PC-3 (cell line): ENCODE measurements at regions not wholly inside any gene's neighbourhood (a gene's known extent, or its start where the extent isn't known, plus 50 kb on each side); places are given as distances from the start of the nearest gene placed in this dataset.

Experiments
- ATAC-seq: fragments of 200-7000 bp; cut with Tn5 transposase; 2 replicates; pipeline ENCODE4 v1.9.1; 2020; ENCODE audit warnings: mild to moderate bottlenecking, moderate library complexity
- BruUV-seq: library from RNA; stranded (reverse); fragments of 400-500 nt; replicated peaks from 2 replicates; lab custom pipeline; 2021; lab: Mats Ljungman, UMichigan
- CTCF ChIA-PET: fragments of 300-600 bp; sonication (Branson Sonifier 250); formaldehyde crosslinking; loops from one replicate; lab custom pipeline; 2022; ENCODE audit warnings: antibody characterized with exemption; lab: Charles Lee
- POLR2A ChIA-PET: fragments of 300-600 bp; sonication (Branson Sonifier 250); formaldehyde crosslinking; loops from one replicate; lab custom pipeline; 2022; ENCODE audit warnings: antibody characterized with exemption; ENCODE audit not compliant: unreplicated experiment; lab: Charles Lee
- DNase-seq: peaks from one replicate; pipeline ENCODE4 v3.0.0-alpha.2; 2015
- H2AFZ ChIP-seq: fragments of 300-600 bp; sonication (generic); 2 replicates; pipeline ENCODE4 v1.6.0; 2016; ENCODE audit warnings: antibody characterized with exemption, low read length
- H3F3A ChIP-seq: fragments of 300-600 bp; sonication (generic); one replicate; pipeline ENCODE4 v1.6.0; 2017; ENCODE audit warnings: antibody characterized with exemption, low read length, control low read depth, mild to moderate bottlenecking; ENCODE audit not compliant: unreplicated experiment
- H3K27ac ChIP-seq: fragments of 300-600 bp; sonication (generic); 2 replicates; pipeline ENCODE4 v1.5.1; 2016; ENCODE audit warnings: mild to moderate bottlenecking, low read length
- H3K27me3 ChIP-seq: fragments of 300-600 bp; sonication (generic); 2 replicates; pipeline ENCODE4 v1.6.1; 2016; ENCODE audit warnings: low read length, mixed read lengths
- H3K36me3 ChIP-seq: fragments of 300-600 bp; sonication (generic); 2 replicates; pipeline ENCODE4 v1.6.1; 2016; ENCODE audit warnings: low read depth, mixed run types, low read length, mixed read lengths
- H3K4me1 ChIP-seq: fragments of 300-600 bp; sonication (generic); 2 replicates; pipeline ENCODE4 v1.5.1; 2016; ENCODE audit warnings: low read length; ENCODE audit not compliant: insufficient read depth
- H3K4me2 ChIP-seq: fragments of 300-600 bp; sonication (generic); 2 replicates; pipeline ENCODE4 v1.6.0; 2016; ENCODE audit warnings: low read length
- H3K4me3 ChIP-seq: fragments of 300-600 bp; sonication (generic); 2 replicates; pipeline ENCODE4 v1.5.1; 2016; ENCODE audit warnings: mild to moderate bottlenecking, low read length, mixed read lengths
- H3K79me2 ChIP-seq: fragments of 300-600 bp; sonication (generic); 2 replicates; pipeline ENCODE4 v1.6.1; 2017; ENCODE audit warnings: low read length, mixed read lengths
- H3K9ac ChIP-seq: fragments of 300-600 bp; sonication (generic); 2 replicates; pipeline ENCODE4 v1.6.0; 2016; ENCODE audit warnings: mild to moderate bottlenecking, low read length
- H3K9me2 ChIP-seq: fragments of 300-600 bp; sonication (generic); replicated peaks from 2 replicates; pipeline ENCODE4 v1.6.1; 2016; ENCODE audit warnings: mixed run types, low read length, mixed read lengths
- H3K9me3 ChIP-seq: fragments of 300-600 bp; sonication (generic); 2 replicates; pipeline ENCODE4 v1.6.1; 2016; ENCODE audit warnings: low read length, mixed read lengths
- H4K20me1 ChIP-seq: fragments of 300-600 bp; sonication (generic); 2 replicates; pipeline ENCODE4 v1.6.1; 2016; ENCODE audit warnings: low read length, mixed read lengths
- EZH2 ChIP-seq: fragments of 300-600 bp; sonication (generic); IDR thresholded peaks from one replicate; pipeline ENCODE4 v1.6.1; 2017; ENCODE audit warnings: antibody characterized with exemption, mild to moderate bottlenecking, low read length; ENCODE audit not compliant: unreplicated experiment
- EZH2phosphoT487 ChIP-seq: fragments of 300-600 bp; sonication (generic); IDR thresholded peaks from 2 replicates; pipeline ENCODE4 v1.6.1; 2018; ENCODE audit warnings: mild to moderate bottlenecking, antibody characterized with exemption, low read length, borderline replicate concordance
- intact Hi-C: fragments of 100-400 bp; cut with micrococcal nuclease; formaldehyde crosslinking; loops from 2 replicates; pipeline ENCODE4 v1.9.0; 2023
- TF ChIP-seq, protein P1 (sequence below): fragments of 300-600 bp; sonication (generic); conservative IDR thresholded peaks from 2 replicates; pipeline ENCODE4 v1.5.1; 2017; ENCODE audit warnings: antibody characterized with exemption, low read depth, mild to moderate bottlenecking, low read length

DNA sequence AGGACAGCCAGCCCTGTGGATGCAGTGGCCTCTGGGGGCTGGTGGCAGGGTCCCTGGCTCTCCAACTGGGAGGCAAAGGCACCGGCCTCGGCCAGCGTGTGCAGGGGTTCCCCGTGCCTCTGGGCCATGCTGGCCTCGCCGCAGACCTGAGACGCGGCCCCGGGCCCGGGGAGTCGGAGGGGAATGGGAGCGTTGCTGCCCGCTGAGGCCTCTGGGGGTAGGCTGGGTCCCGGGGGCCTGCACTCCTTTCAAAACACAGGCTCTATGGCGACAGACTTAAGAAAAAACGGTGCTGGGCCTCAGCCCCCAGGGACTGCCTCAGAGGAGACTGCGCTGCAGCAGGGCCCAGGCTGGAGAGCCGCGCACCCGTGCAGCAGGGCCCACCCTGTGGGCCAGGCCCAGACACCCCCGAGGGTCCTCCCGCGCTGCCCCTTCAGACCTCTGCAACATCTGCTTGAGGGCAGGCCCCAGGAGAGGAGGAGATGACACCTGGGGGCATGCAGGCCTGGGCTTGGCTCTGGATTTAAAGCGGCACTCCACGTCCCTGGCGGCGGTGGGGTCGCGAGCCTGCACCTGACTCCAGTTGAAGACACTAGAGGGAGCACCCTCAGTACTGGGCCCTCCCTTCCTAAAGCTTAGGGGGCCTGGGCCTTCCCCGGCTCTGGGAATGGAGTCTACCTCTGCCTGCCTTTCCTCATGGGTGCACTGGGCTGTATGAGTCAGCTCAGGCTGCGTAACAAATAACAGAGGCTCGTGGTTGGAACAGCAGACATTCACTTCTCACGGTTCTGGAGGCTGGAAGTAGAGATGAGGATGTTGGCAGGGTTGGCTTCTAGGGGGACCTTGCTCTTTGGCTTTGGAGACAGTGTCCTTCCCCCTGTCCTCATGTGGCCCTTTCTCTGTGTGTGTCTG is 117.4 kb upstream of the RPS6KA2 start:
- ATAC-seq (no peak), DNase-seq (no peak)
- H3K4me1 ChIP-seq, result peaks cover 8% of the 10 kb centered on the region
- H2AFZ ChIP-seq, result no peak overlapping the region
- no peaks in the 10 kb centered on the region for H3K79me2 ChIP-seq
- H4K20me1 ChIP-seq, result no peaks in the 10 kb centered on the region
- BruUV-seq, result no TSS peak
- TF ChIP-seq EZH2phosphoT487, result no peak
- TF ChIP-seq, protein P1, sequence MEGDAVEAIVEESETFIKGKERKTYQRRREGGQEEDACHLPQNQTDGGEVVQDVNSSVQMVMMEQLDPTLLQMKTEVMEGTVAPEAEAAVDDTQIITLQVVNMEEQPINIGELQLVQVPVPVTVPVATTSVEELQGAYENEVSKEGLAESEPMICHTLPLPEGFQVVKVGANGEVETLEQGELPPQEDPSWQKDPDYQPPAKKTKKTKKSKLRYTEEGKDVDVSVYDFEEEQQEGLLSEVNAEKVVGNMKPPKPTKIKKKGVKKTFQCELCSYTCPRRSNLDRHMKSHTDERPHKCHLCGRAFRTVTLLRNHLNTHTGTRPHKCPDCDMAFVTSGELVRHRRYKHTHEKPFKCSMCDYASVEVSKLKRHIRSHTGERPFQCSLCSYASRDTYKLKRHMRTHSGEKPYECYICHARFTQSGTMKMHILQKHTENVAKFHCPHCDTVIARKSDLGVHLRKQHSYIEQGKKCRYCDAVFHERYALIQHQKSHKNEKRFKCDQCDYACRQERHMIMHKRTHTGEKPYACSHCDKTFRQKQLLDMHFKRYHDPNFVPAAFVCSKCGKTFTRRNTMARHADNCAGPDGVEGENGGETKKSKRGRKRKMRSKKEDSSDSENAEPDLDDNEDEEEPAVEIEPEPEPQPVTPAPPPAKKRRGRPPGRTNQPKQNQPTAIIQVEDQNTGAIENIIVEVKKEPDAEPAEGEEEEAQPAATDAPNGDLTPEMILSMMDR, result no peak
- TF ChIP-seq EZH2, result no peak
- H3K27me3 ChIP-seq, result no peaks in the 10 kb centered on the region
- no peak overlapping the region for H3K4me3 ChIP-seq
- H3K4me2 ChIP-seq, result no peak overlapping the region
- ChIA-PET CTCF (no interaction called here), POLR2A (no interaction called here)
- H3F3A ChIP-seq, result no peaks in the 10 kb centered on the region
- no peaks in the 10 kb centered on the region for H3K9me3 ChIP-seq
- no peak overlapping the region for H3K9ac ChIP-seq
- no peaks in the 10 kb centered on the region for H3K36me3 ChIP-seq
- intact Hi-C loops, result no loop called here
- H3K9me2 ChIP-seq, result no peaks in the 10 kb centered on the region
- no peak overlapping the region for H3K27ac ChIP-seq

DNA sequence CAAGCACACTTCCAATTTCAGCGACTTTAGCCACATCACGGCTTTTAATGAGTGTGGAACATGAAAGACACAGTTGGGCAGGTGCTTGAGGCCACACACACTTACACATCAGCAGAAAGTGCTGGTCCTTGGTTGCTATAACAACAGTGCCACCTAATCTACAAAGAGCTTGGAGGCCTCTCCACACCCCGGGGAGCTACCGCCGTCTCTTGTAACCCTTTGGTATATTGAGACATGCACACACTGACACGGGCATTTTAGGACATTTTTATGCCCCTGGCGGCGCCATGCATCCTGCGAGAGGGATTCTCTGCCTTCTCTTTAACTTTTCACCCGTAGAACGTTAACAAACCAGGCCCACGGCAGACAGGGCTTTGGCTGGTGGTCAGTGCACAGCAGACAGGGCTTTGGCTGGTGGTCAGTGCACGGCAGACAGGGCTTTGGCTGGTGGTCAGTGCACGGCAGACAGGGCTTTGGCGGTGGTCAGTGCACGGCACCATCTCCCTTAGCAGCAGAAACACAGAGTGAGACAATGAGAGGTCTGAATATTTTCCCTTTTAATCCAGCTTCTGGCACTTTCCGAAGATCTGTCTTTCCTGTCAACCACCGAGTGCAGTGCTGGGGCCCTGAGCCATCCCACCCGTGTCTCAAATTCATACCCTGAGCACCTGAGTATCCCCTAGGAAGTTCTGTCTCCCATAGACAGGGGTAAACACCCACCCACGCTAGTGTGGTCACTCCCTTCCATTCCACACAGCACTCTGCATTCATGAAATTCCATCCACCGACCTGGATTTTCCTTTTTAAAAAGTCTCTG is 116.6 kb upstream of the RPS6KA2 start:
- BruUV-seq, result no TSS peak
- H3K9ac ChIP-seq, result no peak overlapping the region

More for the DNA sequence above, 116.6 kb upstream of the RPS6KA2 start:
- ATAC-seq (no peak), DNase-seq (no peak)
- ChIA-PET POLR2A (no interaction called here), CTCF (no interaction called here)
- H2AFZ ChIP-seq, result no peak overlapping the region
- H3K79me2 ChIP-seq, result no peaks in the 10 kb centered on the region
- H3K4me3 ChIP-seq, result no peak overlapping the region
- no peaks in the 10 kb centered on the region for H3K27me3 ChIP-seq
- H3K4me1 ChIP-seq, result peaks cover 13% of the 10 kb centered on the region
- no peak overlapping the region for H3K4me2 ChIP-seq
- no peak overlapping the region for H3K27ac ChIP-seq
- H3K36me3 ChIP-seq, result no peaks in the 10 kb centered on the region
- no peaks in the 10 kb centered on the region for H4K20me1 ChIP-seq
- intact Hi-C loops, result no loop called here
- no peaks in the 10 kb centered on the region for H3F3A ChIP-seq
- TF ChIP-seq EZH2 (no peak), EZH2phosphoT487 (no peak)
- TF ChIP-seq, protein P1, result no peak
- no peaks in the 10 kb centered on the region for H3K9me2 ChIP-seq
- no peaks in the 10 kb centered on the region for H3K9me3 ChIP-seq
